ENCODE measurements at regions not wholly inside any gene's neighbourhood (a gene's known extent, or its start where the extent isn't known, plus 50 kb on each side); places are given as distances from the start of the nearest gene placed in this dataset.

GRCh38 chr11:82676483-82677094 is 57.1 kb downstream of the FAM181B start:
- DNase-seq = no peak

GRCh38 chr11:82675838-82676237 is 57.8 kb downstream of the FAM181B start:
- DNase-seq = no peak

GRCh38 chr11:82673631-82674030 is 60.0 kb downstream of the FAM181B start:
- no peak for DNase-seq

- no peak for DNase-seq
Observed at GRCh38 chr11:82671451-82671850, 62.2 kb downstream of the FAM181B start.

- DNase-seq = no peak
Observed at GRCh38 chr11:82663535-82663934, 70.1 kb downstream of the FAM181B start.

GRCh38 chr11:82653752-82654151 is 79.9 kb downstream of the FAM181B start:
- no peak for DNase-seq

DNA sequence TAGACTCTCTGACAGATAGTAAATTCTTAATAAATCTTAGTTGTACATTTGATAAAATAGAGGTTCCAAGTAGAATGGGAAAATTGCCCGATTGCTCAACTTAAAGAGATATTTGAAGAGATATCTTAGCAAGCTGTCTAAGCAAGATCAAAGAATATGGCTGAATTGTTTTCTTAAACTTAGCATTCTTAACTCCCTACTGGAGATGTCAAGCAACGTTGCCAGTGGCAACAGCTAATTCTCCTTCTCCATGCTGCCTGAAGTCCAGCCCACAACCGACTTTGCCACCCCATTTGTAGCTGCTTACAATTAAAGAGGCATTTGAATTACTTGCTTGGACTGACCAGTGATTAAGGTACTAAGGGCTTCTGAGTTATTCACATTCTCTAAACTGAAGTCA is 94.4 kb downstream of the FAM181B start:
- no peak for DNase-seq

GRCh38 chr11:82636615-82637014 is 97.0 kb downstream of the FAM181B start:
- no peak for DNase-seq

GRCh38 chr11:82634091-82634490 is 99.6 kb downstream of the FAM181B start:
- no peak for DNase-seq

DNA sequence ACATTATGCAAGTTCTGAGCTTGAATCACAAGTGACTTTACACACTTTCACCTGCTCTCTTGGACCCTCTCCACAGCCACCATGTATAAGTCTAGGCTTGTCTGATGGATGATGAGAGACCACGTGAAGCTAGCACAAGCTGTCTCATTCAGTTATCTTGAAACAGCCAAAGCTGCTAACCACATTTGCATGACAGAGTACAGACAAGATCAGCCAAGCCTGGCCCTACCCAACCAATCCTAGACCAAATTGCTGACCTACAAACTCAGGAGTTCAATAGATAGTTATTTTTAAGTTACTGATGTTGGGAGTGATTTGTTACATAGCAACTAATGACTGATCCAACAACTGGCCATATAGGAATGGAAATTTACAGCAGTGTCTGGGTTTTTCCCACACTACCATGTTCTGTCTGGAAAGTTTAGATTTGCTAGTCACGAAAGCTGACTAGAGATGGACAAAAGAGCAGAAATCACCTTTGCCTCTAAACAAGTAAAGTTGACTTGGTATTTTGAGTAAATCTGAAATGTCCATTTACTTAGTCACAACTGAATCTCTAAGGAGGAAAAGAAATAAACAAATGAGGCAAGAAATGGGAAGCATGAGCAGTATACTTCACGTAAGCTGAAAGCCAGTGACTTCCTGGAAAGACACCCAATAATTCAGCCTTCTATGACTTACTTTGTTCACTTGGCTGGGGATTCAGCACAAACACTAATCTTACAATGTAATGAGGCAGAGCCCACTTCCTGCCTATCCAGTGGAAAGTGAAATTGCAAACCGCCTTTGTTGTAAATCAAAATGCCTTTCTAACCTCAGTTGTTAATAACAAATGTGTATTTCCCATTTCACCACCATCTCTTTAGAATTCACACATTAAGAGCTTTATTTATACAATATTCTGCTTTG is 101.7 kb downstream of the FAM181B start:
- DNase-seq = no peak

- no peak for DNase-seq
Observed at GRCh38 chr11:82610671-82611070, 123.0 kb downstream of the FAM181B start.

- no peak for DNase-seq
Observed at GRCh38 chr11:82606738-82607137, 126.9 kb downstream of the FAM181B start.

DNA sequence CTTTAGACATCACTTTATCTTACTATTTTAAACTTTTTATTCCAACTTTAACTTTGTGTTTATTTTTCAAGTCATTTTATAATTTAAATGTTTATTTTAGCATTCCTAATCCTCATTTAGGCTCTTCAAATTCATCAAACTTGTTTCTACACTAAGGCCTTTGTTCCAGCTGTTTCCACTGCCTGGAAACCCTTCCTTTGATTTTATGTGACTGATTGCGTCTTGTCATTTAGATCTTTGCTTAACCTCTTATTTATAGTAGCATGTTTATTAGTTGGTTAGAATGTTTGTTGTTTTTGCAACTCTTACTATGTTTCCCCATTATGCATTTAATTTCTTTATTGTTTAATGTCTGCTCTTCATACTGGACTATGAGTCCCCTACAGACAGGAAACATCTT is 132.0 kb downstream of the FAM181B start:
- no peak for DNase-seq

GRCh38 chr11:82599836-82600235 is 133.8 kb downstream of the FAM181B start:
- no peak for DNase-seq

DNA sequence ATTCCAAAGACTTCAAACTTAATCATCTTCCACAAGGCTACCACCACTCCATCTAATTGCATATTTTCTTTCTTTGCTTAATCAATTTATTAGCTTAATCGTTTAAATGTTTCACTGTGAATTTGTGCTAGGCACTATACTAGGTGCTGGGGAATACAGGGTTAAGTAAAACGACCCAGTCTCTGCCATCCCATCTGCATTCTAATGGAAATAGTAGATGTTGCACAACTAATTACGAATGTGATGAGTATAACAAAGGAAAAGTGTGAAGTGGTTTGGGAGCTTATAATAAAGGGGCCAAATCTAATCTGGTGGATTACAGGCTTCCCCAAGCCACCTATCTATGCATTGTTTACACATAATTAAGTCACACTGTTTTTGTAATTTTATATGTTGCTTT is 147.1 kb downstream of the FAM181B start:
- DNase-seq = no peak

DNA sequence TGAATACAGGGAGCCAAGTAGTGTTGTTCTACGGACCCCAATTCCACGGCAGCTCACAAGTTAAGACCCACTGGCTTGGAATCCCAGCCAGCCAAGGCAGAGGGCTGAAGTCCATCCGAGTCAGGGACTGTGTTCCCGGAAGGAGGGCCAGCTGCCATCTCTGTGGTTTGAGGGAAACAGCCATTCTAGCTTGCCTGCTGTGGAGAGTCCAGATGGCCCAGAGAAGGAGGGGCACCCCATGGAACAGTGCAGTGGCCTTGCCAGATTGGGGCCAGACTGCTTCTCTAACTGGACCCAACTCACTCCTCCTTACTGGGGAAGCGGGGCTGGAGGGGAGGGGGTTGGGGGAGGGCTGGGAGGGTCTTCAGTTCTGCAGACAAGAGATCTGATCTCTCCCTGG is 156.4 kb downstream of the FAM181B start:
- no peak for DNase-seq

- no peak for DNase-seq
Observed at GRCh38 chr11:82560836-82561235, 172.8 kb downstream of the FAM181B start.

DNA sequence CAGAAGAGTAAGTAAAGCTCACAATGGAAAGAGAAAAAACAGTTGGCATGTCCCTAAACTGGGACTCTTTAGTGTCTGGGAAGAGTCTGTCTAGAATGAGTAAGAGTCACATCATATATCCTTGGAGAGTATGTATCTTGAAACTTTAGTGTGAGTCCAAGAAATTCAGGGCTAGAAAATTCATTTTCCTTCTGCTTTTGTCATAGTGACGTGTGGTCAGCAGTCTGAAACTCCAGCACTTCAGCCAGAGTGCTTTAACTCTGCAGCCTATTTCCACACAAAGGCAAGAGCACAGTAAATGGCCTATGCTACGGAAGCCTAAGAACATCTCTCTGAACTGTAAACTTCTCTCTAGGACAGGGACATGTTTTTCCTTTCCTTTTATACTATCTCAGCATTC is 174.1 kb downstream of the FAM181B start:
- no peak for DNase-seq

DNA sequence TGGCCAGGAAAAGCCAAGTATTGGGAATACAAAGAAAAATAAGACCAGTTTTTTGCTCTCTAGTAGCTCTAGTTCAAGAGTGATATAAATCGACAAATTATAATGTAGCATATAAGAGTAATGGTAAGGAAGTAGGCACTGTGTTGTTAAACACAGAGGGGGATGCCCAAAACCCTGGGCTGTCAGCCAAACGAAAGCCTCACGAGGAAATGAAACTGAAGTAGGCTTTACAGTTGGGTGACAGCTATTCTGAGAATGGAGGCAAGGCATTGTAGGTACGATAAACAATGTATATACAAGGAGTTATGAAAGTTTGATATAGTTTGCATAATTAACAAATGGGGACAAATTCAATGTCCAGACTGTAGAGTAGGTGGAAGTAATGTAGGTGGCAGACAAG is 176.4 kb downstream of the FAM181B start:
- DNase-seq = no peak

DNA sequence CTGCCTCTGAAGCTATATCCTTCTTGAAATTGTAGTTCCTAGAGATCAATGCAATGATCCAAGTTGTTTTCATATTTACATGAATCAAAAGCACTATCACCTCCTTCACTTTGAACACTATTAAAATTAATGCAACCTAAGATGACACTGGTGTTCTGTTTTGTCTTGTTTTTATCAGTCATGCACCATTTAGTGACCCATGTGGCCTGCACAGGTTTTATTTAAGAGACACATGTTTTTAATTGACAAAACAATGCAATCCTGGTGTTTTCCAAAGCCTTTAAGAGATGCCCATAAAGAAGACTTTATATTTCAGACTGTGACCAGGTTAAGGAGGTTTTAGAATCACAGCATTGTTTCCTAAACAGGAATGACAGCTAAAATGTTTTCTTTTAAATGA is 177.5 kb downstream of the FAM181B start:
- no peak for DNase-seq

DNA sequence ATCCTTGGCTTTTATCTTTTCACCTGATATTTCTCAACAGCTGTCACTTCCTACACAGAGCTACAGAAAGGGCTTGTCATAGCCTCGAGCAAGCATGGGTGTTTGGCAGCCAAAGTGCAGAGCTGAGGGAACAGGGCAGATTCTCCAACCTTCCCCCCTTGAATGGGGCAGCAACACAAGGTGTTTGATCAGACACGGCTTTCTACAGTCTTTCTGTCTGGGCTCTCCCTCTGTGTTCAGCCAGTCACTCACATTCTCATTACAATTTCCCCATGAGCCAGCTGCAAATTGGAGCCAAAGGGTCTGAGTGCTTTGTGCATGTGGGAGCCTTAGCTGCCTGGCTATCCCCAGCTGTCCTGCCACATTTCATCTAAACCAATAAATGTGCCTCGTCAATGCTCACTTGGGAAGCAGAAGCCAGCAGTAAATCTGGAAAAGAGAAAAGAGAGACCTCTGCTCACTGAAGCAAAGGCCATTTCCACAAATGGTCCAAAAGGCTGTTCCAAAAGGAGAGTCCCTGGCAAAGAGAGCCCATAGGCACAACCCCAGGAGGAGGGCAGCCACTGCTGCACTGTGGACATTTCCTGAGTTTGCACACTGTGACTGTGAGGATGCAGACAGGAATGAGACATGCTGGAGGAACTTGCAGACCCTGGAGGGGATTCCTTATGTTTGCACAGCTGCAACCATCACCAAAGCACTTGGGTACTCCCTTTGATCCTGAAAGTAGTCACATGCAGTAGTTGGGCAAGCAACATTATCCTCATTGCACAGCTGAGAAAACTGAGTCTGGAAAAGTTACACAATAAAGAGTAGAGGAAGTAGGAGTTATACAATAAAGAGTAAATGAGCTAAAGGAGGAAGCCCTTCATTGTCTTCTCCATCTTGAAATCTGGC is 186.8 kb downstream of the FAM181B start:
- DNase-seq = peak; percentile 74

DNA sequence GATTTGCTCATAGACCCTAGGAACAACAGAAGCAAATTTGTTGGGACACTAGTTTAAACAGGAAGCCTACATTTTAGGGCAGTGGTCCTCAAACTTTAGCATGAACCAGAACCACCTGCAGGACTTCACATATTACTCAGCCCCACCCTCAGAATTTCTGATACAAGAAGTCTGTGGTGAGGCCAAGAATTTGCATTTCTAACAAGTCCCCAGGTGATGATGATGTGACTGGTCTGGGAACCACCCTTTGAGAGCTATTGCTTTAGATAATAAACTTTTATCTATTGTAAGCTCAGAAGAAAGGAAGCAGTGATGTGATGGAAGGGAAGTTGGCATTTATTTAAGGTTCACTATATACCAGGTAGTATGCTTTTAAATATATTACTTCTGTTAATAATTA is 194.0 kb downstream of the FAM181B start:
- DNase-seq = no peak

DNA sequence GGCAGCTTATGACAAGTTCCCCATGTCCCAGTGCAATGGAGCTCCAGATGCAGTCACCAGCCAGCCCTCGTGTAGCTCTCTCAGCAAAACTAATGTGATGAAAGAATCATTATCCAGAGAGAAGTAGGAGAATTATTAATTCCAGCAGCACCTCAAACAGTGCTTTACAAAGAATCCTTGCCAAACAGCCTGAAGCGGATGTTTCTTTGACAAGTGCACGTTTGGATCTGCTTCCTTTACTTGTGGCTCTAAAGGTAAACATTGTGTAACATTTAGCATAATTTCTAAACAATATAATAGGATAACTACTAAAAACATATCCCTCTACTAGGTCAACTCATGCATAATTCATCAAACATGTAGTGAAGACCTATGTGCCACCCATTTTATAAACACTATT is 197.0 kb downstream of the FAM181B start:
- DNase-seq = no peak

Measured in retina (tissue), 1 donor.